H9 (cell line): ENCODE measurements at regions not wholly inside any gene's neighbourhood (a gene's known extent, or its start where the extent isn't known, plus 50 kb on each side); places are given as distances from the start of the nearest gene placed in this dataset.

Source experiments
- DNase-seq: peaks from one replicate; pipeline ENCODE4 v3.0.0-alpha.2; 2017
- H2AFZ ChIP-seq: one replicate; pipeline ENCODE4 v1.6.1; 2013; ENCODE audit warnings: mild to moderate bottlenecking, low read length, control low read depth, moderate library complexity
- H2AK5ac ChIP-seq: 2 replicates; pipeline ENCODE4 v1.6.1; 2013; ENCODE audit warnings: low read length, control low read depth, mixed read lengths; ENCODE audit not compliant: insufficient read length
- H2BK120ac ChIP-seq: one replicate; pipeline ENCODE4 v1.6.1; 2013; ENCODE audit warnings: low read depth, mild to moderate bottlenecking, low read length, control low read depth, inconsistent platforms; ENCODE audit not compliant: poor library complexity, severe bottlenecking
- H2BK12ac ChIP-seq: 2 replicates; pipeline ENCODE4 v1.6.1; 2013; ENCODE audit warnings: low read length, control low read depth, mixed read lengths, low read depth; ENCODE audit not compliant: insufficient read length
- H2BK15ac ChIP-seq: 2 replicates; pipeline ENCODE4 v1.6.1; 2013; ENCODE audit warnings: low read depth, low read length, control low read depth
- H2BK20ac ChIP-seq: one replicate; pipeline ENCODE4 v1.6.1; 2013; ENCODE audit warnings: low read depth, mild to moderate bottlenecking, low read length, control low read depth, inconsistent platforms; ENCODE audit not compliant: poor library complexity, severe bottlenecking
- H2BK5ac ChIP-seq: 2 replicates; pipeline ENCODE4 v1.6.1; 2013; ENCODE audit warnings: low read length, control low read depth, mixed read lengths; ENCODE audit not compliant: insufficient read length
- H3K14ac ChIP-seq: 2 replicates; pipeline ENCODE4 v1.6.1; 2013; ENCODE audit warnings: low read length, control low read depth; ENCODE audit not compliant: insufficient read depth
- H3K18ac ChIP-seq: 2 replicates; pipeline ENCODE4 v1.6.1; 2013; ENCODE audit warnings: low read depth, mild to moderate bottlenecking, mixed read lengths, low read length, control low read depth; ENCODE audit not compliant: insufficient read length
- H3K23ac ChIP-seq: 2 replicates; pipeline ENCODE4 v1.6.1; 2013; ENCODE audit warnings: low read length, control low read depth, mixed read lengths, low read depth; ENCODE audit not compliant: insufficient read length
- H3K23me2 ChIP-seq: 2 replicates; pipeline ENCODE4 v1.6.1; 2013; ENCODE audit warnings: low read depth, mild to moderate bottlenecking, mixed read lengths, low read length, control low read depth; ENCODE audit not compliant: insufficient read length, poor library complexity, severe bottlenecking
- H3K27ac ChIP-seq: 2 replicates; pipeline ENCODE4 v1.5.1; 2013; ENCODE audit warnings: low read length, control low read depth, mixed read lengths, low read depth; ENCODE audit not compliant: insufficient read length
- H3K27me3 ChIP-seq: 2 replicates; pipeline ENCODE4 v1.6.1; 2013; ENCODE audit warnings: low read length, control low read depth, inconsistent platforms; ENCODE audit not compliant: insufficient read depth
- H3K4ac ChIP-seq: 2 replicates; pipeline ENCODE4 v1.6.1; 2013; ENCODE audit warnings: low read depth, mild to moderate bottlenecking, control low read depth, inconsistent platforms, low read length, moderate library complexity
- H3K4me1 ChIP-seq: 2 replicates; pipeline ENCODE4 v1.6.1; 2013; ENCODE audit warnings: low read length, control low read depth, inconsistent platforms; ENCODE audit not compliant: insufficient read depth
- H3K4me2 ChIP-seq: 2 replicates; pipeline ENCODE4 v1.6.1; 2013; ENCODE audit warnings: low read length, control low read depth, mixed read lengths; ENCODE audit not compliant: insufficient read length, insufficient read depth
- H3K56ac ChIP-seq: 2 replicates; pipeline ENCODE4 v1.6.1; 2013; ENCODE audit warnings: low read depth, mild to moderate bottlenecking, mixed read lengths, low read length, control low read depth; ENCODE audit not compliant: insufficient read length
- H3K79me1 ChIP-seq: 2 replicates; pipeline ENCODE4 v1.6.1; 2013; ENCODE audit warnings: low read depth, mild to moderate bottlenecking, moderate library complexity, low read length, control low read depth, inconsistent platforms; ENCODE audit not compliant: insufficient read depth, poor library complexity, severe bottlenecking
- H3K79me2 ChIP-seq: 2 replicates; pipeline ENCODE4 v1.6.1; 2013; ENCODE audit warnings: low read length, control low read depth, inconsistent platforms; ENCODE audit not compliant: insufficient read depth
- H3K9ac ChIP-seq: 2 replicates; pipeline ENCODE4 v1.6.1; 2013; ENCODE audit warnings: low read length, control low read depth, mixed read lengths; ENCODE audit not compliant: insufficient read length; ENCODE audit errors: extremely low read depth
- H3K9me3 ChIP-seq: one replicate; pipeline ENCODE4 v1.6.1; 2013; ENCODE audit warnings: low read depth, low read length, inconsistent platforms; ENCODE audit not compliant: control insufficient read depth
- H3T11ph ChIP-seq: one replicate; pipeline ENCODE4 v1.6.1; 2013; ENCODE audit warnings: mild to moderate bottlenecking, low read length, control low read depth, inconsistent platforms
- H4K20me1 ChIP-seq: one replicate; pipeline ENCODE4 v1.6.1; 2013; ENCODE audit not compliant: control insufficient read depth, insufficient read length, insufficient read depth
- H4K5ac ChIP-seq: 2 replicates; pipeline ENCODE4 v1.6.1; 2013; ENCODE audit warnings: low read depth, mild to moderate bottlenecking, mixed read lengths, low read length, control low read depth; ENCODE audit not compliant: insufficient read length
- H4K8ac ChIP-seq: replicated peaks from 2 replicates; pipeline ENCODE4 v1.6.1; 2013; ENCODE audit warnings: low read length, control low read depth, mixed read lengths, low read depth; ENCODE audit not compliant: insufficient read length
- H4K91ac ChIP-seq: 2 replicates; pipeline ENCODE4 v1.6.1; 2013; ENCODE audit warnings: low read depth, mild to moderate bottlenecking, moderate library complexity, mixed read lengths, low read length, control low read depth; ENCODE audit not compliant: insufficient read length
- H3K27ac Mint-ChIP-seq, 3 experiments: 2 replicates in 2 of 3; 3 replicates in 1 of 3; pipeline ENCODE4 v1.8.0; 2020 to 2021; ENCODE audit warnings: mixed read lengths in 3 of 3, mild to moderate bottlenecking in 1 of 3, moderate library complexity in 1 of 3
- H3K27me3 Mint-ChIP-seq: 2 replicates; pipeline ENCODE4 v1.8.0; 2021; ENCODE audit warnings: low read depth, mild to moderate bottlenecking, moderate library complexity, mixed read lengths
- H3K36me3 Mint-ChIP-seq, 3 experiments: 2 replicates in 2 of 3; 3 replicates in 1 of 3; pipeline ENCODE4 v1.8.0; 2020 to 2021; ENCODE audit warnings: low read depth in 3 of 3, mixed read lengths in 3 of 3; ENCODE audit not compliant: insufficient read depth in 1 of 3
- H3K4me1 Mint-ChIP-seq, 2 experiments: 2 replicates each; pipeline ENCODE4 v1.8.0; 2020; ENCODE audit warnings: mixed read lengths in 2 of 2
- H3K4me3 Mint-ChIP-seq, 2 experiments: 2 replicates in 1 of 2; 3 replicates in 1 of 2; pipeline ENCODE4 v1.8.0; 2020 to 2021; ENCODE audit warnings: mild to moderate bottlenecking in 2 of 2, mixed read lengths in 2 of 2, moderate library complexity in 1 of 2
- H3K9me3 Mint-ChIP-seq, 2 experiments: 2 replicates in 1 of 2; 3 replicates in 1 of 2; pipeline ENCODE4 v1.8.0; 2020; ENCODE audit warnings: mild to moderate bottlenecking in 2 of 2, mixed read lengths in 2 of 2, moderate library complexity in 1 of 2
- WGBS: extraction: QIAGEN DNeasy Blood & Tissue Kit; methylation state at CpG from one replicate; pipeline ENCODE4 v1.1.7; 2013; ENCODE audit warnings: missing lambda C conversion rate, low lambda C conversion rate, mixed read lengths; ENCODE audit not compliant: insufficient read length; ENCODE audit errors: extremely low coverage; 5-methylcytosine and 5-hydroxymethylcytosine counted together
- TF ChIP-seq, protein P1 (sequence below): fragments of 200-600 bp; sonication (generic); conservative IDR thresholded peaks from 3 replicates; pipeline ENCODE4 v1.8.0; 2021; ENCODE audit warnings: antibody characterized with exemption, mild to moderate bottlenecking

DNA sequence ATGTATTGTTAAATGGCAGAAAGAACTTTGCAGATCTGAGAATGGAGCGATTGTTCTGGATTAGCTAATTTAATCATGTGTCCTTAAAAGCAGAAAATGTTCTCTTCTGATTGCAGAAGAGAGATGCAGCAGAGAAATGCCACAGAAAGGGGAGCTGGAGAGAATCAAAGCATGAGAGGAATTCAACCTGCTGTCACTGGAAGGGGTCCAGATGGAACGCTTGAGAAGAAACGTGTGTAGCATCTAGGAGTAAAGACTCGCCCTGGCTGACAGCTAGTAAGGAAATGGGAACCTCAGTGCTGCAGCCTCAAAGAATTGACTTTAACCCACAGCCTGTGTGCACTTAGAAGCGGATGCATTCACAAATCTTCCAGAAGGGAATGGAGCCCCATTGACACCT is 502.8 kb downstream of the KLF12 start:
- no CpG with 5 or more reads among the region's 5 CpGs for WGBS
- no peak overlapping the region for H3K4me3 Mint-ChIP-seq
- no peak overlapping the region for H4K8ac ChIP-seq
- H3K4me1 Mint-ChIP-seq: peaks cover 12 to 15% of the 10 kb centered on the region in 2 experiments
- H3K79me2 ChIP-seq: no peaks in the 10 kb centered on the region
- H3K4ac ChIP-seq: no peak overlapping the region
- no peak overlapping the region for H3K18ac ChIP-seq
- no peak overlapping the region for H3K23ac ChIP-seq
- TF ChIP-seq, protein P1, sequence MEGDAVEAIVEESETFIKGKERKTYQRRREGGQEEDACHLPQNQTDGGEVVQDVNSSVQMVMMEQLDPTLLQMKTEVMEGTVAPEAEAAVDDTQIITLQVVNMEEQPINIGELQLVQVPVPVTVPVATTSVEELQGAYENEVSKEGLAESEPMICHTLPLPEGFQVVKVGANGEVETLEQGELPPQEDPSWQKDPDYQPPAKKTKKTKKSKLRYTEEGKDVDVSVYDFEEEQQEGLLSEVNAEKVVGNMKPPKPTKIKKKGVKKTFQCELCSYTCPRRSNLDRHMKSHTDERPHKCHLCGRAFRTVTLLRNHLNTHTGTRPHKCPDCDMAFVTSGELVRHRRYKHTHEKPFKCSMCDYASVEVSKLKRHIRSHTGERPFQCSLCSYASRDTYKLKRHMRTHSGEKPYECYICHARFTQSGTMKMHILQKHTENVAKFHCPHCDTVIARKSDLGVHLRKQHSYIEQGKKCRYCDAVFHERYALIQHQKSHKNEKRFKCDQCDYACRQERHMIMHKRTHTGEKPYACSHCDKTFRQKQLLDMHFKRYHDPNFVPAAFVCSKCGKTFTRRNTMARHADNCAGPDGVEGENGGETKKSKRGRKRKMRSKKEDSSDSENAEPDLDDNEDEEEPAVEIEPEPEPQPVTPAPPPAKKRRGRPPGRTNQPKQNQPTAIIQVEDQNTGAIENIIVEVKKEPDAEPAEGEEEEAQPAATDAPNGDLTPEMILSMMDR: no peak
- H3K14ac ChIP-seq: no peak overlapping the region
- H2BK12ac ChIP-seq: no peak overlapping the region
- no peak overlapping the region for H3K56ac ChIP-seq
- no peaks in the 10 kb centered on the region for H3K9me3 ChIP-seq
- peaks cover 5% of the 10 kb centered on the region; the same call in 1 of the 2 replicates for H3K4me1 ChIP-seq
- H3K9me3 Mint-ChIP-seq: peaks cover 7 to 14% of the 10 kb centered on the region in 2 experiments; a peak in 4 of 5 replicates
- H2BK20ac ChIP-seq: no peak overlapping the region
- H2BK15ac ChIP-seq: no peak overlapping the region
- H3K9ac ChIP-seq: no peak overlapping the region
- no peaks in the 10 kb centered on the region for H3K23me2 ChIP-seq
- no peak overlapping the region for H4K5ac ChIP-seq
- peaks cover 8% of the 10 kb centered on the region for H3K27me3 Mint-ChIP-seq
- no peak overlapping the region for H2BK120ac ChIP-seq
- H3K36me3 Mint-ChIP-seq: peaks cover 0 to 8% (median 7%) of the 10 kb centered on the region in 3 experiments; a peak in 3 of 7 replicates
- no peak overlapping the region for H3T11ph ChIP-seq
- no peak overlapping the region for H2AK5ac ChIP-seq
- DNase-seq: no peak
- H3K27ac Mint-ChIP-seq: no peak overlapping the region; a peak in 1 of 7 replicates
- no peak overlapping the region for H2BK5ac ChIP-seq
- H4K91ac ChIP-seq: no peak overlapping the region
- no peak overlapping the region for H2AFZ ChIP-seq
- H4K20me1 ChIP-seq: no peaks in the 10 kb centered on the region
- H3K27ac ChIP-seq: no peak overlapping the region
- H3K4me2 ChIP-seq: no peak overlapping the region
- no peaks in the 10 kb centered on the region; the same call in 1 of the 2 replicates for H3K27me3 ChIP-seq
- no peaks in the 10 kb centered on the region for H3K79me1 ChIP-seq
